ENCODE measurements at regions not wholly inside any gene's neighbourhood (a gene's known extent, or its start where the extent isn't known, plus 50 kb on each side); places are given as distances from the start of the nearest gene placed in this dataset.

GRCh38 chr5:4054092-4054491 lies 458.5 kb downstream of the IRX1 start:
- TF ChIP-seq CTCF (IDR thresholded peaks at IDR 0.05) (no peak), EZH2 (IDR thresholded peaks at IDR 0.05; ENCODE audit: borderline replicate concordance, insufficient read depth, low read depth, low read length, poor library complexity, severe bottlenecking) (no peak)
